Activated T-helper 17 cell treated with anti-CD3 and anti-CD28 coated beads, Interleukin-2, amount 50 U/mL, for 72 hours (primary cell): ENCODE measurements at regions not wholly inside any gene's neighbourhood (a gene's known extent, or its start where the extent isn't known, plus 50 kb on each side); places are given as distances from the start of the nearest gene placed in this dataset.

ENCODE experiments used
- ATAC-seq: fragments of 150-1000 bp; cut with Tn5 transposase; replicated peaks from 2 replicates; pipeline ENCODE4 v1.10.0; 2021; ENCODE audit warnings: mild to moderate bottlenecking, moderate library complexity
- H3K27ac Mint-ChIP-seq: one replicate; pipeline ENCODE4 v1.8.0; 2022; ENCODE audit warnings: mixed read lengths
- H3K27me3 Mint-ChIP-seq: one replicate; pipeline ENCODE4 v1.8.0; 2022; ENCODE audit warnings: mixed read lengths
- H3K36me3 Mint-ChIP-seq: one replicate; pipeline ENCODE4 v1.8.0; 2022; ENCODE audit warnings: low read depth, mild to moderate bottlenecking, mixed read lengths
- H3K4me1 Mint-ChIP-seq: one replicate; pipeline ENCODE4 v1.8.0; 2022; ENCODE audit warnings: mixed read lengths
- H3K4me3 Mint-ChIP-seq: one replicate; pipeline ENCODE4 v1.8.0; 2022; ENCODE audit warnings: mild to moderate bottlenecking, mixed read lengths
- H3K9me3 Mint-ChIP-seq: one replicate; pipeline ENCODE4 v1.8.0; 2022; ENCODE audit warnings: mixed read lengths

DNA sequence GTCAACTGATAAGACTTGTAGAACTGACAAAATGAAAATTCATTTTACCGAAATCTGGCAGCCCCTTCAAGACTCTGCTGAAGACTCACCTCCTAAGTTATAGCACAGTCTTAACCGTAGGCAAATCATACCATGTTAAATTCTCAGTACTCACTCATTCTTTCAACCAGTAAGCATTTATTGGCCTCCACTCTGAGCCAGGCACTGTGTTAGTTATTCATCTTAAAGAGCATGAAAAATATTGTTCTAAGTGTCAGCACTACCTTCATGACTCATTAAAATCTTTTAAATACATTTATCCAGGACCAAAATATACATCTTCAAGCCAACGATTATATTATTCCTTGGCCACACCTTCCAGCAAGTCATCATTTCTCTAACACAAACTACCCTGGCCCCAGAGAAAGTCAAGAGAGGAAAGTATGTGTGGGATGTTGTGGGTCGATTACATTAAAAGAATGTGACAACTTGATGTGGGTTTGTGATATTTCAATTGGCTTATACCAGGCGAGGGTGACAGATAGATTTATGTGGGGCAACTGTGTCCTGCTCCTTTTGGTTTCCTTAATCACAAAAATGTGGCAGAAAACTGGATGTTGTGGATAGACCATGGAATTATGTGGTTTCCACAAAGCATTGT, 55.0 kb downstream of the TMEM30B start:
- no peaks in the 10 kb centered on the region for H3K36me3 Mint-ChIP-seq
- no peak overlapping the region for H3K4me3 Mint-ChIP-seq
- H3K4me1 Mint-ChIP-seq = no peaks in the 10 kb centered on the region
- no peak overlapping the region for H3K27ac Mint-ChIP-seq
- H3K9me3 Mint-ChIP-seq = no peaks in the 10 kb centered on the region
- peaks cover 32% of the 10 kb centered on the region for H3K27me3 Mint-ChIP-seq
- ATAC-seq = no peak

DNA sequence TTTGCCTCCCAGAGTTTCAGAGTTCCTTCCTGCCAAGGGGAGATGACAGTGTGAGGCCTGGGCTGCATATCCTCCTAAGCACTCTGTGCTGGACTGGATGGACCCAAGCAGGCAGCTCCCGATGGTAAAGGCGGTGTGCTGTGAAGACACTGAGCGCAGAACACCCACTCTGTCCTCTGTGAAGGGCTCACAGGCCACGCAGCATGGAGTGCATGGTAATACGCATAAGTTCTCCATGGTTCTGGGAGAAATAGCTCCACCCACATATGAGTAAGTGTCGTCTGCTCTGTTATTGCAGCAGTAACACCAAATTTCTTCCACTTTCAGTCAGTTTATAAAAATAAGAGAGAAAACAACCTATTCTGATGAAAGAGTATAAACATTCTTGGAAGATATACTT, 55.8 kb downstream of the TMEM30B start:
- H3K27me3 Mint-ChIP-seq = peaks cover 32% of the 10 kb centered on the region
- ATAC-seq = no peak
- H3K9me3 Mint-ChIP-seq = no peaks in the 10 kb centered on the region
- H3K4me3 Mint-ChIP-seq = no peak overlapping the region
- H3K4me1 Mint-ChIP-seq = no peaks in the 10 kb centered on the region
- H3K36me3 Mint-ChIP-seq = no peaks in the 10 kb centered on the region
- no peak overlapping the region for H3K27ac Mint-ChIP-seq

- H3K4me1 Mint-ChIP-seq = no peaks in the 10 kb centered on the region
- H3K36me3 Mint-ChIP-seq = no peaks in the 10 kb centered on the region
- peaks cover 34% of the 10 kb centered on the region for H3K27me3 Mint-ChIP-seq
- H3K9me3 Mint-ChIP-seq = no peaks in the 10 kb centered on the region
- ATAC-seq = no peak
- H3K4me3 Mint-ChIP-seq = no peak overlapping the region
- H3K27ac Mint-ChIP-seq = no peak overlapping the region
Observed at GRCh38 chr14:61223552-61223951, 57.6 kb downstream of the TMEM30B start.

DNA sequence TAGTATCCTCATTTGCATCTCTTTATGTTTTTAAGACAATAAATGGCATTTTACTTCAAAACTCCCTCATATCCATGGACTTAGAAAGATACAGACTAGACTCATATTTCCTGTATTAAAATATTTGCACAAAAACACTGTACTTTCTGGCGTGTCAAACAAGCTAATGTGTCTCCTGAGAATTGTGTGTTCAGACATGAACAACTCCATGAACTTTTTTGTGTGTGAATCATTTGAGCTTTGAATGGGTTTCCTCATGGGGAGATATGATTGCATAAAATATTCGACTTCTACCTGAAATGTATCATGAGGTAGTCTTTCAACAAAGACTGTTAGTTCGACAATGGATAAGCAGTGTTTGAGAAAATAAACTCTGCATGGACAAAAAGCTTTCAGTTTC, 58.8 kb downstream of the TMEM30B start:
- Mint-ChIP-seq H3K4me3 (no peak overlapping the region), H3K4me1 (no peaks in the 10 kb centered on the region)

GRCh38 chr14:61221906-61222305, 59.2 kb downstream of the TMEM30B start:
- H3K4me3 Mint-ChIP-seq = no peak overlapping the region
- H3K4me1 Mint-ChIP-seq = no peaks in the 10 kb centered on the region
- no peak for ATAC-seq
- no peaks in the 10 kb centered on the region for H3K9me3 Mint-ChIP-seq
- H3K27ac Mint-ChIP-seq = no peak overlapping the region
- peaks cover 38% of the 10 kb centered on the region for H3K27me3 Mint-ChIP-seq
- H3K36me3 Mint-ChIP-seq = no peaks in the 10 kb centered on the region

More for the DNA sequence above, 58.8 kb downstream of the TMEM30B start:
- Mint-ChIP-seq H3K27me3 (peaks cover 39% of the 10 kb centered on the region), H3K27ac (no peak overlapping the region), H3K36me3 (no peaks in the 10 kb centered on the region), H3K9me3 (no peaks in the 10 kb centered on the region)
- no peak for ATAC-seq

- no peaks in the 10 kb centered on the region for H3K36me3 Mint-ChIP-seq
- H3K27me3 Mint-ChIP-seq = peaks cover 33% of the 10 kb centered on the region
- no peaks in the 10 kb centered on the region for H3K9me3 Mint-ChIP-seq
- no peak overlapping the region for H3K4me3 Mint-ChIP-seq
- no peaks in the 10 kb centered on the region for H3K4me1 Mint-ChIP-seq
- no peak overlapping the region for H3K27ac Mint-ChIP-seq
- ATAC-seq = no peak
Observed at GRCh38 chr14:61219673-61220072, 61.5 kb downstream of the TMEM30B start.

GRCh38 chr14:61219256-61219655, 61.9 kb downstream of the TMEM30B start:
- ATAC-seq = peak; percentile 67
- no peaks in the 10 kb centered on the region for H3K9me3 Mint-ChIP-seq
- no peaks in the 10 kb centered on the region for H3K4me1 Mint-ChIP-seq

DNA sequence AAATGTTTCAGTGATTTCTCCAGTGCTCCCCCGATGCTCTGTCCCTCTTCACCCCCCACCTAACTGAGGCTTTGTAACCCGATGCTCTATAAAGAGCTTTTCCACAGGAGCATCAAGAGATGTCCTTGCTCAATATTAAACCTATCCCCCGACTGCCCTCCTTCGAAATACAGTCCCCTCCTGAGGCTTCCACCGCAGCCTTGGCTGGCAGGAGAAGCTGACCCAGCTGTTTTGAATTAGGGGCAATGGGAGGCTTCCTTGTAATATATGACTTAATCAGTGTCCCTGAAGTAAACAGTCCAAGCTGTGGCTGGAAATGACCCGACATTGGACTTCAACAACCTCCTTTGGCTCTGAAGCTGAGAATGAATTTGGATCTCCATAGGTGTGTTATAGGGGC, 62.4 kb downstream of the TMEM30B start:
- Mint-ChIP-seq H3K36me3 (no peaks in the 10 kb centered on the region), H3K27me3 (peaks cover 29% of the 10 kb centered on the region), H3K9me3 (no peaks in the 10 kb centered on the region), H3K4me1 (no peaks in the 10 kb centered on the region), H3K4me3 (no peak overlapping the region), H3K27ac (no peak overlapping the region)
- no peak for ATAC-seq

More at GRCh38 chr14:61219256-61219655, 61.9 kb downstream of the TMEM30B start:
- peaks cover 29% of the 10 kb centered on the region for H3K27me3 Mint-ChIP-seq
- no peaks in the 10 kb centered on the region for H3K36me3 Mint-ChIP-seq
- no peak overlapping the region for H3K4me3 Mint-ChIP-seq
- H3K27ac Mint-ChIP-seq = no peak overlapping the region

DNA sequence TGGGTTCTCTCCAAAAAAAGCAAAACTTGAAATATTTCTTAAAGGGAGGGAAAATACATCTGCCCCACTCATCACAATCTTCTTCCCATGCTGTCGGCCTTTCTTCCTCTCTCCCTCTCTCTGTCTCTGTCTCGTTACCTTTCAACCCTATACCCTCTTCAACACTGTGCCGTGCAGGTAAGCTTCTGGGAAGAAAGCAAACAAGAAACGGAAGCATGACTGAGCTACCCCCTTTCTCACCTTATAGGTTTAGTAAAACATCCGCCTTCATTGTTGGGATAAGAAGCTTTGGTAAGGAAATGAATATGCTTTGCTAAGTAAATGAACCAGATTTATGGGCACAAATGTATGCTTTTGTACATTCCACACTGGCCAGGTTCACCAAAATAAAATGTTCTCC, 63.0 kb downstream of the TMEM30B start:
- H3K9me3 Mint-ChIP-seq = no peaks in the 10 kb centered on the region
- H3K27ac Mint-ChIP-seq = no peak overlapping the region
- no peak for ATAC-seq
- H3K4me1 Mint-ChIP-seq = no peaks in the 10 kb centered on the region
- no peak overlapping the region for H3K4me3 Mint-ChIP-seq
- H3K36me3 Mint-ChIP-seq = no peaks in the 10 kb centered on the region
- peaks cover 25% of the 10 kb centered on the region for H3K27me3 Mint-ChIP-seq

- H3K9me3 Mint-ChIP-seq = no peaks in the 10 kb centered on the region
- H3K4me1 Mint-ChIP-seq = no peaks in the 10 kb centered on the region
- peaks cover 20% of the 10 kb centered on the region for H3K27me3 Mint-ChIP-seq
- H3K36me3 Mint-ChIP-seq = no peaks in the 10 kb centered on the region
- ATAC-seq = no peak
- H3K4me3 Mint-ChIP-seq = no peak overlapping the region
- H3K27ac Mint-ChIP-seq = no peak overlapping the region
Observed at GRCh38 chr14:61217516-61217915, 63.6 kb downstream of the TMEM30B start.

- no peak for ATAC-seq
- peaks cover 15% of the 10 kb centered on the region for H3K27me3 Mint-ChIP-seq
- no peaks in the 10 kb centered on the region for H3K9me3 Mint-ChIP-seq
Observed at GRCh38 chr14:61215222-61216020, 65.7 kb downstream of the TMEM30B start.

GRCh38 chr14:61213920-61214319, 67.2 kb downstream of the TMEM30B start:
- Mint-ChIP-seq H3K27me3 (peaks cover 14% of the 10 kb centered on the region), H3K27ac (no peak overlapping the region), H3K36me3 (no peaks in the 10 kb centered on the region), H3K9me3 (no peaks in the 10 kb centered on the region), H3K4me1 (no peaks in the 10 kb centered on the region), H3K4me3 (no peak overlapping the region)
- no peak for ATAC-seq

More at GRCh38 chr14:61215222-61216020, 65.7 kb downstream of the TMEM30B start:
- Mint-ChIP-seq H3K4me1 (no peaks in the 10 kb centered on the region), H3K36me3 (no peaks in the 10 kb centered on the region), H3K27ac (no peak overlapping the region), H3K4me3 (no peak overlapping the region)

- H3K36me3 Mint-ChIP-seq = no peaks in the 10 kb centered on the region
- H3K9me3 Mint-ChIP-seq = no peaks in the 10 kb centered on the region
- ATAC-seq = no peak
- peaks cover 10% of the 10 kb centered on the region for H3K27me3 Mint-ChIP-seq
- no peak overlapping the region for H3K4me3 Mint-ChIP-seq
- no peak overlapping the region for H3K27ac Mint-ChIP-seq
- H3K4me1 Mint-ChIP-seq = no peaks in the 10 kb centered on the region
Observed at GRCh38 chr14:61213191-61213621, 67.9 kb downstream of the TMEM30B start.

DNA sequence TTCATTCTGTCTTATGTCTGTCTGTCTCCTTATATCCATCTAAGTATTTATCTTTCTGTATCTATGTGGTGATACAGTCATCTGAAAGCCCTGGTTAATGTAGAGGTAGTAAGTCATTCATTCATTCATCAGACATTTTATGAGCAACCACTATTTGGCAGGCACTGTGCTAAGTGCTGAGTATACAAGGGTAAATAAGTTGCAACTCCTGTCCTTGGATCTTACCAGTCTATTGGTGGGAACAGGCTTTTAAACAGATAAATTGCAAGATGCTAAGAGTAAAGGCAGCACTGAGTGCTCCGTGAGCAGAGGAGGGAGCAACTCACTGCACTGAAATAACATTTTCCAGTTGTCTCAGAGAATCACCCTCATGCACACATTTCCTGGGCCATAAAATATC, 68.6 kb downstream of the TMEM30B start:
- H3K4me1 Mint-ChIP-seq = no peaks in the 10 kb centered on the region
- H3K36me3 Mint-ChIP-seq = no peaks in the 10 kb centered on the region
- H3K4me3 Mint-ChIP-seq = no peak overlapping the region
- no peak overlapping the region for H3K27ac Mint-ChIP-seq
- ATAC-seq = no peak
- H3K9me3 Mint-ChIP-seq = no peaks in the 10 kb centered on the region
- H3K27me3 Mint-ChIP-seq = peaks cover 6% of the 10 kb centered on the region
